HUES48 (cell line): ENCODE measurements at regions not wholly inside any gene's neighbourhood (a gene's known extent, or its start where the extent isn't known, plus 50 kb on each side); places are given as distances from the start of the nearest gene placed in this dataset.

Experiments
- H3K27ac ChIP-seq: one replicate; pipeline ENCODE4 v1.7.0; 2013; ENCODE audit warnings: low read depth, low read length, inconsistent platforms
- H3K27me3 ChIP-seq: 2 replicates; pipeline ENCODE4 v1.6.1; 2013; ENCODE audit warnings: mild to moderate bottlenecking, low read length; ENCODE audit not compliant: control insufficient read depth, insufficient read depth
- H3K36me3 ChIP-seq: 2 replicates; pipeline ENCODE4 v1.6.1; 2013; ENCODE audit warnings: low read length; ENCODE audit not compliant: control insufficient read depth, insufficient read depth
- H3K4me1 ChIP-seq: 2 replicates; pipeline ENCODE4 v1.6.1; 2013; ENCODE audit warnings: mild to moderate bottlenecking, low read length; ENCODE audit not compliant: control insufficient read depth, insufficient read depth
- H3K4me3 ChIP-seq: 2 replicates; pipeline ENCODE4 v1.5.1; 2013; ENCODE audit warnings: mild to moderate bottlenecking, low read depth, low read length
- H3K9ac ChIP-seq: 2 replicates; pipeline ENCODE4 v1.6.1; 2013; ENCODE audit warnings: mild to moderate bottlenecking, low read depth, low read length, moderate library complexity
- H3K9me3 ChIP-seq: 2 replicates; pipeline ENCODE4 v1.6.1; 2013; ENCODE audit warnings: low read length; ENCODE audit not compliant: control insufficient read depth, insufficient read depth

DNA sequence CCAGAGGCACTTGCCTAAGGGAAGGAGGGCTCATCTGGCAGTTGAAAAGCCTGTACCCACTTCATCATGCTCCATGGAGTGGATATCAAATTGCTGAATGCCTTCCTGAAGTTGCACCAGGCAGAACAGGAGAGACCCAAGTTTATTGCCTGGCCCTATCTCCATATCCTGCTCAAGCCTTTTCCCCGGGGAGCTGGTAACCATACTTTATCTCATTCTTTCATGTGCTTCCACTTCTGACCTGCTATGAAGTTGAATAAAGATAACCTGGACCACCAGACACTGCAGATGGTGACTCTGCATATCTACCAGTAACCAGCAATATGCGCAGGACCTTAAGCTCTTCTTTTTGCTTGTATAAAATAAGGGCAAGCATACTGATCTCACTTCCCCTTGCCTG lies 1397.5 kb upstream of the CDH6 start:
- H3K4me3 ChIP-seq = no peak overlapping the region
- H3K9me3 ChIP-seq = no peaks in the 10 kb centered on the region
- H3K9ac ChIP-seq = no peak overlapping the region
- H3K36me3 ChIP-seq = no peaks in the 10 kb centered on the region
- peaks cover 6% of the 10 kb centered on the region; the same call in 1 of the 2 replicates for H3K4me1 ChIP-seq
- no peaks in the 10 kb centered on the region for H3K27me3 ChIP-seq
- peak overlapping the region; percentile 27 for H3K27ac ChIP-seq

GRCh38 chr5:29795096-29795652 lies 1398.3 kb upstream of the CDH6 start:
- Histone ChIP-seq H3K4me1 (peaks cover 6% of the 10 kb centered on the region; the same call in 1 of the 2 replicates), H3K9me3 (no peaks in the 10 kb centered on the region), H3K27ac (peak overlapping the region; percentile 2), H3K36me3 (no peaks in the 10 kb centered on the region), H3K27me3 (no peaks in the 10 kb centered on the region), H3K4me3 (no peak overlapping the region), H3K9ac (no peak overlapping the region)

DNA sequence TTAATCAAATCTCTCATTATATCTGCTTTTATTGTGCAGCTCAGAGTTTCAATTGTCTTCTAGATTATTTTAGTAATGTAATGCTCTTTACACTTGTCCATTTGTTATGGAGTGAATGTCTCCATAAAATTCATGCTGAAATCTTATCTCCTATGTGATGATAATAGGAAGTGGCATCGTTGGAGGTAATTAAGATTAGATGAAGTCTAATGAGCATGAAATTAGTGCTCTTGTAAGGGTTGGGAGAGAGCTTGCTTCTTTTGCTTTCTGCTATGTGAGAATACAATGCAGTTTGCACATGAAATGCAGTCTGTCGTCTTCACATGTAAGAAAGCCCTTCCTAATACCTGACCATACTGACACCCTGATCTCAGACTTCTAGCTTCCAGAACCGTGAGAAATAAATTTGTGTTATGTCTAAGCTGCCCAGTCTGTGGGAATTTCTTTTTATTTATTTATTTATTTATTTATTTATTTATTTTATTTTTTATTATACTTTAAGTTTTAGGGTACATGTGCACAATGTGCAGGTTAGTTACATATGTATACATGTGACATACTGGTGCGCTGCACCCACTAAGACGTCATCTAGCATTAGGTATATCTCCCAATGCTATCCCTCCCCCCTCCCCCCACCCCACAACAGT lies 1399.2 kb upstream of the CDH6 start:
- Histone ChIP-seq H3K27ac (no peak overlapping the region), H3K27me3 (no peaks in the 10 kb centered on the region), H3K9me3 (no peaks in the 10 kb centered on the region), H3K9ac (no peak overlapping the region), H3K4me3 (no peak overlapping the region), H3K36me3 (no peaks in the 10 kb centered on the region), H3K4me1 (peaks cover 6% of the 10 kb centered on the region; the same call in 1 of the 2 replicates)

DNA sequence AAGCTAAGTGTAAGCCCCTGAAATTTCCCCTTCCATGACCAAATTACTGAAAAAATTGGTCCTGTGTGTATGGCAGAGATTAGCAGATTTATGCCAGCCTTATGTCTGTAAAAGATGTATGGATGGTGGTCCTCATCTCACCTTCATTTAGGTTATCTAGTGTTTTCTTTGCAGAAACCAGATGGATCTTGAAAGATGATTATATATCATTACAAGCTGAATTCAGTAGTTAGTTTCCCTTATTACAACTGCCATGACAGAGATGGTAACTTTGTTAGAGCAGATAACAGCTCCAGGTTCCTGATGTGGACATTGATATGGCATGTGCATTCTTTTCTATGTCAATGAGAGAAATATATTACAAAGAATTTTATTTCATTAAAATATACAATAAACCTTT lies 1403.2 kb upstream of the CDH6 start:
- H3K27me3 ChIP-seq = no peaks in the 10 kb centered on the region
- no peaks in the 10 kb centered on the region for H3K36me3 ChIP-seq
- no peak overlapping the region for H3K4me3 ChIP-seq
- H3K4me1 ChIP-seq = peaks cover 6% of the 10 kb centered on the region; the same call in 1 of the 2 replicates
- no peak overlapping the region for H3K27ac ChIP-seq
- no peaks in the 10 kb centered on the region for H3K9me3 ChIP-seq
- no peak overlapping the region for H3K9ac ChIP-seq

DNA sequence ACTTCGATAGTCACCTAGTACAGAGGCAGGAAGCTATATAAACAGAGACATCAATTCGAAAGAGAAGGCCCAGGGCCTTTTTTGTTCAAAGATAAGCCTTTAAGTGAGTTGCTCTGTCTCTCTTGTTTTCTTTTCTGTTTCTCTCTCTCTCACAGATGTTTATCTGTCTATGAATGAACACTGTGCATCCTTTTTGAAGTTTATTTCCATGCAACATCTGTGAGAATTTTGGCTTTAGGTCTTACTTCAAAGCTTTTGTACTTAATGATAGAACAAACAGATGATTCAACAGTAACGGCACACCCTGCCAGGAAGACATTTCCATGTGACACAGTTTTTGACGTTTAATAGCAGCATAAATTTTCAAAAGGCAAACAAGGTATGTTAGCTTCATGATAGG lies 1413.1 kb upstream of the CDH6 start:
- no peak overlapping the region for H3K9ac ChIP-seq
- no peaks in the 10 kb centered on the region for H3K9me3 ChIP-seq
- no peak overlapping the region for H3K4me3 ChIP-seq
- H3K4me1 ChIP-seq = no peaks in the 10 kb centered on the region
- H3K27me3 ChIP-seq = no peaks in the 10 kb centered on the region
- no peaks in the 10 kb centered on the region for H3K36me3 ChIP-seq
- no peak overlapping the region for H3K27ac ChIP-seq

DNA sequence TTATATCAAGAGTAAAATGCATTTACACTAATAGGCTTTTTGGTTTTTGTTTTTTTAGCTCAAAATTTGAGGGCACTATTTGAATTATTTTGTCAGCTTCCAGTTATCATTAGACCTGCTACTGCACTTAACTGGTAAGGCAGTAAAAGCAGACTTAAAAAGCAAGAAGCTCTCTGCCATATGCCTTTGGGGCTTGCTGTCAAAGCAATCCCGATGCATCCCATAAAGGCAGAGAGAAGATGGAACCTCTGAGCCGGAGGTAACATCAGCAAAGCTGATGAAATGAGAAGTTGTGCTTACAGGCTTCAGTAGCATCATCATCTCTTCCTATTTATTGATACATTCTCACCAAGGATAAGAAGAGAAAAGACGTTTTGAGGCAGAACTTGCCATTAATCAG lies 1414.3 kb upstream of the CDH6 start:
- H3K4me3 ChIP-seq = no peak overlapping the region
- no peaks in the 10 kb centered on the region for H3K4me1 ChIP-seq
- H3K27me3 ChIP-seq = no peaks in the 10 kb centered on the region
- no peak overlapping the region for H3K9ac ChIP-seq
- no peaks in the 10 kb centered on the region for H3K9me3 ChIP-seq
- no peaks in the 10 kb centered on the region for H3K36me3 ChIP-seq
- H3K27ac ChIP-seq = no peak overlapping the region

DNA sequence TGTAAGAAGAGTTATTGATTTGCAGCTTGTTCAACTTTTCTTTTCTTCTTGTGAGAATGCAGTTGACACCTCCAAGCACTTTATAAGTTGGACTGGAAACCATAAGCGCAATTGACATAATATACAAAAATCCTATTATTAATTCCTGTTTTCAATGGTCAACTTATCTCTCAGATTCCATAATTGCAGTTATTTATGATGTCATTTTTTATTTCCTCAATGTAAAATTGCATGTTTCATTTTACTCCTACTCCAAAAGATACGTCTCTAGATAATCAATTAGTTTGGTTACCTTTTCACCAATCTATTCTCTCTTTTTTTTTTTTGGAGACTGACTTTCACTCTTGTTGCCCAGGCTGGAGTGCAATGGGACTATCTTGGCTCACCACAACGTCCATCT lies 1416.1 kb upstream of the CDH6 start:
- no peaks in the 10 kb centered on the region for H3K27me3 ChIP-seq
- H3K9ac ChIP-seq = no peak overlapping the region
- H3K36me3 ChIP-seq = no peaks in the 10 kb centered on the region
- H3K27ac ChIP-seq = no peak overlapping the region
- no peak overlapping the region for H3K4me3 ChIP-seq
- H3K4me1 ChIP-seq = no peaks in the 10 kb centered on the region
- H3K9me3 ChIP-seq = no peaks in the 10 kb centered on the region

GRCh38 chr5:29770936-29771335 lies 1422.5 kb upstream of the CDH6 start:
- Histone ChIP-seq H3K9ac (no peak overlapping the region), H3K9me3 (no peaks in the 10 kb centered on the region), H3K27me3 (no peaks in the 10 kb centered on the region), H3K4me1 (no peaks in the 10 kb centered on the region), H3K27ac (no peak overlapping the region), H3K4me3 (no peak overlapping the region), H3K36me3 (no peaks in the 10 kb centered on the region)

- H3K9me3 ChIP-seq = no peaks in the 10 kb centered on the region
- no peaks in the 10 kb centered on the region for H3K27me3 ChIP-seq
- H3K4me1 ChIP-seq = no peaks in the 10 kb centered on the region
- no peaks in the 10 kb centered on the region for H3K36me3 ChIP-seq
- no peak overlapping the region for H3K27ac ChIP-seq
- no peak overlapping the region for H3K4me3 ChIP-seq
- no peak overlapping the region for H3K9ac ChIP-seq
Observed at GRCh38 chr5:29769474-29769873, 1424.0 kb upstream of the CDH6 start.

- no peaks in the 10 kb centered on the region for H3K27me3 ChIP-seq
- H3K27ac ChIP-seq = peak overlapping the region; percentile 34
- no peak overlapping the region for H3K4me3 ChIP-seq
- no peak overlapping the region for H3K9ac ChIP-seq
- H3K36me3 ChIP-seq = no peaks in the 10 kb centered on the region
- no peaks in the 10 kb centered on the region for H3K9me3 ChIP-seq
- no peaks in the 10 kb centered on the region for H3K4me1 ChIP-seq
Observed at GRCh38 chr5:29758986-29759421, 1434.5 kb upstream of the CDH6 start.

- Histone ChIP-seq H3K9ac (no peak overlapping the region), H3K36me3 (no peaks in the 10 kb centered on the region), H3K9me3 (no peaks in the 10 kb centered on the region), H3K4me1 (no peaks in the 10 kb centered on the region), H3K27me3 (no peaks in the 10 kb centered on the region), H3K4me3 (no peak overlapping the region), H3K27ac (no peak overlapping the region)
Observed at GRCh38 chr5:29750453-29750852, 1443.0 kb upstream of the CDH6 start.
